Body of pancreas (tissue), 4 donors: ENCODE measurements at regions not wholly inside any gene's neighbourhood (a gene's known extent, or its start where the extent isn't known, plus 50 kb on each side); places are given as distances from the start of the nearest gene placed in this dataset.

Source experiments
- POLR2A ChIP-seq, 3 donors: fragments of 450-650 bp; IDR thresholded peaks; one replicate each; pipeline ENCODE4 v1.6.1; 2016; ENCODE audit warnings: antibody characterized with exemption in 3 of 3, mild to moderate bottlenecking in 2 of 3
- TF ChIP-seq, protein P1 (sequence below), 7 experiments: fragments of 450-650 bp in 4 of 7; fragments of 200-600 bp in 3 of 7; sonication (generic) in 3 of 7; IDR thresholded peaks; one replicate each; pipeline ENCODE4 v1.5.1; 2016 to 2019; ENCODE audit warnings: antibody characterized with exemption in 7 of 7

DNA sequence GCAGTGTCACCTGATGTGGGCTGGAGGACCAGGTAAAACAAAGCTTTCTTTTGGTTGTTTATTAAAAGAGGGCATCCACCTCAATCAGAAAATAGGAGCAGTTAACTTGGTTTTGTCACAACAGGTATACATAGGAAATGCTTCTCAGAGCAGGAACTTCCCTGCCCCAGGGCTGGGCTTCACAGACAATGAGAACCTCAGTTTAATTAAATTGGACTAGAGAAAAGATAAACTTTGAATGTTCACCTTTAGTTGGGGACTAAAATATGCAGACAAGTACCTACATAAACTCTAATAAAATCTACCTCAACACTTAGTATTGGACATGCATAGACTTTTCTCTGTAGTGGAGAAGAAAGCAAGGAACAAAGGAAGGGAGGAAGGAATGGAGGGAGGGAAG, 392.0 kb downstream of the ENC1 start:
- TF ChIP-seq, protein P1, sequence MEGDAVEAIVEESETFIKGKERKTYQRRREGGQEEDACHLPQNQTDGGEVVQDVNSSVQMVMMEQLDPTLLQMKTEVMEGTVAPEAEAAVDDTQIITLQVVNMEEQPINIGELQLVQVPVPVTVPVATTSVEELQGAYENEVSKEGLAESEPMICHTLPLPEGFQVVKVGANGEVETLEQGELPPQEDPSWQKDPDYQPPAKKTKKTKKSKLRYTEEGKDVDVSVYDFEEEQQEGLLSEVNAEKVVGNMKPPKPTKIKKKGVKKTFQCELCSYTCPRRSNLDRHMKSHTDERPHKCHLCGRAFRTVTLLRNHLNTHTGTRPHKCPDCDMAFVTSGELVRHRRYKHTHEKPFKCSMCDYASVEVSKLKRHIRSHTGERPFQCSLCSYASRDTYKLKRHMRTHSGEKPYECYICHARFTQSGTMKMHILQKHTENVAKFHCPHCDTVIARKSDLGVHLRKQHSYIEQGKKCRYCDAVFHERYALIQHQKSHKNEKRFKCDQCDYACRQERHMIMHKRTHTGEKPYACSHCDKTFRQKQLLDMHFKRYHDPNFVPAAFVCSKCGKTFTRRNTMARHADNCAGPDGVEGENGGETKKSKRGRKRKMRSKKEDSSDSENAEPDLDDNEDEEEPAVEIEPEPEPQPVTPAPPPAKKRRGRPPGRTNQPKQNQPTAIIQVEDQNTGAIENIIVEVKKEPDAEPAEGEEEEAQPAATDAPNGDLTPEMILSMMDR (IDR thresholded peaks at IDR 0.05): no peak
- TF ChIP-seq POLR2A (IDR thresholded peaks at IDR 0.05): no peak
